HG03060 (cell line): ENCODE measurements at regions not wholly inside any gene's neighbourhood (a gene's known extent, or its start where the extent isn't known, plus 50 kb on each side); places are given as distances from the start of the nearest gene placed in this dataset.
"Not testable (repeated sequence)": the region's sequence is repeated elsewhere in the genome, so short reads cannot be mapped to it uniquely, and the experiment has no call there.

Source experiments
- ATAC-seq: cut with Tn5 transposase; IDR thresholded peaks from one replicate; pipeline ENCODE4 v1.9.1; 2021; ENCODE audit warnings: low read depth, moderate number of reproducible peaks; ENCODE audit not compliant: unreplicated experiment

- no peak for ATAC-seq
These were observed 506.1 kb downstream of the RMST start for GRCh38 chr12:97968641-97969197.

GRCh38 chr12:97977870-97978405 lies 515.3 kb downstream of the RMST start:
- ATAC-seq = no peak

DNA sequence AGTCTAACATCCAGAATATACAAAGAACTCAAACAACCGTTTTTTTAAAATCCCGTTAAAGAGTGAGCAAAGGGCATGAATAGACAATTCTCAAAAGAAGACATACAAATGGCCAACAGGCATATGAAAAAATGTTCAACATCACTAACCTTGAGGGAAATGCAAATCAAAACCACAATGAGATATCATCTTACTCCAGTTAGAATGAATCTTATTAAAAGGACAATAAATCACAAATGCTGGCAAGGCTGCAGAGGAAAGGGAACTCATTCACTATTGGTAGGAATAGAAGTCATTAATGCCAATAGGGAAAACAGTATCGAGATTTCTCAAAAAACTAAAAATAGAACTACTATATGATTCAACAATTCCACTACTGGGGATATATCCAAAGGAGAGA lies 520.1 kb downstream of the RMST start:
- ATAC-seq = no peak

DNA sequence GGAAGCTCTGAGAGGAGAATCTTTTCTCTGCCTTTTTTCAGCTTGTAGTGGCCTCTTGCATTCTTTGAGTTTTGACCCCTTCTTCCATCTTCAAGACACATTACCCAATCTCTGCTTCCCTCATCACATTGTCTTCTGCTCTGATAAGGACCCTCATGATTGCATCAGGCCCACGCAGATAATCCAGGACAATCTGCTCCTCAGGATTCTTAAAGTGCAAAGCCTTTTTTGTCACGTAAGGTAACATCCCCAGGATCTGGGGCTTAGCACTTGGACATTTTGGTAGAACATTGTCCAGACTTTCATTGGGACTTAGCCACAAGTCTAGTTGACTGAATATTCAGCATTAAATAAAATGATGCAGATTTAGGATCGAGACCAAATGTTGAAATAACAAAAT lies 521.2 kb downstream of the RMST start:
- no peak for ATAC-seq

DNA sequence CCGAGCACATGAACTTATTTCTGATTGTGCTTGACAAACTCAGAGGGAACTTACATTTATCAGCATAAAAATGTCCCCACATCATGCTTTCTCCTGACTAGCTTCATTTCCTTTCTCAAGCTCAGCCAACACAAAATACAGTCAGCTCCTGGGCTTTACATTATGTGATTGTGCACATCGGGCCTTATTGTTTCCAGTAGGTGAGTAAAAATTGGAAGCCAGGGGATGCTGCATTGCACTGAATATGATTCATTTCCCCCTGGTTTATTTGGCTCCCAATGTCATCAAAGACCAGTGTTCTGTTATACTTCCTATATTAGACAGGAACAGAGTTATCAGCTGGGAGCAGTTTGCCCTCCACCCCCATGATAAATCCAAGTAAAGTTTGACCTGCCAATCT lies 521.8 kb downstream of the RMST start:
- no peak for ATAC-seq

DNA sequence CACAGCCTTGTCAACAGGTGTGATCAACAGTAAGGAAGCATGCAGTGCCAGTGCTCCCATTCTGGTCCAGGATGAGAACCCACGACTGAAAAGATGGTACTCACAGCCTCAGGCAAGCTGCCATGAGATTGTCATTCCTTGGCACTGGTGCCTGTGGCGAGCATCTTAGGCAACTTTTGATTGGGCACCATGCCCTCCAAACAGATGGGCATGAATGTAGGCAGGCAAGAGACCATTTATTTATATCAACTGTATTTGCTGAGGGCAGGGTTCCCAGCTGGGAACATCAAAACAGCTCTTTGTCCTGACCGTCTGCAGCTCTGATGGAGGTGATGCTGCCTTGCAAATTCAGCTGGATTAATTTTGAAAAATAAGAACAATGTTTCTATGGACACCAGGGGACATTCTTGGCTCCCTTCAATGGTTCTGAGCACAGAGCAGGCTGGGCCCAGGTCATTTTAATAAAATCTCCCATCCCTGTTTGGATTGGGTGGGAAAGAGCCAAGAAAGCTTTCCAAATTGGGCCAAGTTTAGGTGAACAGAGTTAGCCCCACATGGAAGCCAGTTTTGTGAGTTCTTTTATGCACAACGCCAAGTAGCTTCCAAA lies 522.5 kb downstream of the RMST start:
- ATAC-seq = no peak

DNA sequence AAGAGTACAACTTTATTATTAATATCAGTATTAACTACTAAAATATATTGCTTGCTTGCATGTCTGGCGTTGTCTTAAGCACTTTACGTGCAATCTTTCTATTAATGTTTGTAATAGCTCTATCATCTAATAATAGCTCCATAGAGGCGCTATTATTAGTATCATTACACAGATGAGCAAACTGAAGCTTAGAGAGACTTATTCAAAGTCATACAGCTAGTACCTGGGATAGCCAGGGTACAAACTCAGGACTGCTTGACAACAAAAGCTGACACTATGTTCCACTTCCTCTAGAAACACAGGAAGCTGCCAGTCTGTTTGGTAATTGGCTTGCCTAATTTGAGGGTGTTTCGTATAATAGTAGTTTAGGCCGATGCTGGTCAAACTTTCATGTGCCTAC lies 523.2 kb downstream of the RMST start:
- no peak for ATAC-seq

DNA sequence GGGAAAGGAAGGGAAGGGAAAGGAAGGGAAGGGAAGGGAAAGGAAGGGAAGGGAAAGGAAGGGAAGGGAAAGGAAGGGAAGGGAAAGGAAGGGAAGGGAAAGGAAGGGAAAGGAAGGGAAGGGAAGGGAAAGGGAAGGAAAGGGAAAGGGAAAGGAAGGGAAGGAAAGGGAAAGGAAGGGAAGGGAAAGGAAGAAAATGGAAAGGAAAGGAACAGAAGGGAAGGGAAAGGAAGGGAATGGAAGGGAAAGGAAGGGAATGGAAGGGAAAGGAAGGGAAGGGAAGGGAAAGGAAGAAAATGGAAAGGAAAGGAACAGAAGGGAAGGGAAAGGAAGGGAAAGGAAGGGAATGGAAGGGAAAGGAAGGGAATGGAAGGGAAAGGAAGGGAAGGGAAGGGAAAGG lies 526.0 kb downstream of the RMST start:
- ATAC-seq = not testable (repeated sequence)

DNA sequence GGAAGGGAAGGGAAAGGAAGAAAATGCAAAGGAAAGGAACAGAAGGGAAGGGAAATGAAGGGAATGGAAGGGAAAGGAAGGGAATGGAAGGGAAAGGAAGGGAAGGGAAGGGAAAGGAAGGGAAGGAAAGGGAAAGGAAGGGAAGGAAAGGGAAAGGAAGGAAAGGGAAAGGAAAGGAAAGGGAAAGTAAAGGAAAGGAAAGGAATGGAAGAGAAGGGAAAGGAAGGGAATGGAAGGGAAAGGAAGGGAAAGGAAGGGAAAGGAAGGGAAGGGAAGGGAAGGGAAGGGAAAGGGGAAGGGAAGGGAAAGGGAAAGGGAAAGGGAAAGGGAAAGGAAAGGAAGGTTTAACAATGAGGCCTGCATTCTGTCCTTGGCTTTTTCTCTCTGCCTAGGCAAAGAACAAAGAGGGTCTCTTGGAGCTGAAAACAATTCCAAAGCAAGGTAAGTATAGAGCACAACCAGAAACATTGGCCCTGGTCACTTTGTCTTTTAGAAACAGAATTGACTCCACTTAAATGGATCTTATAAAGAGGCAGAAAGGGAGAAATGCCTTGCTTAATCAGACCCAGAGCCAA lies 525.9 kb upstream of the TMPO start:
- ATAC-seq = no peak

DNA sequence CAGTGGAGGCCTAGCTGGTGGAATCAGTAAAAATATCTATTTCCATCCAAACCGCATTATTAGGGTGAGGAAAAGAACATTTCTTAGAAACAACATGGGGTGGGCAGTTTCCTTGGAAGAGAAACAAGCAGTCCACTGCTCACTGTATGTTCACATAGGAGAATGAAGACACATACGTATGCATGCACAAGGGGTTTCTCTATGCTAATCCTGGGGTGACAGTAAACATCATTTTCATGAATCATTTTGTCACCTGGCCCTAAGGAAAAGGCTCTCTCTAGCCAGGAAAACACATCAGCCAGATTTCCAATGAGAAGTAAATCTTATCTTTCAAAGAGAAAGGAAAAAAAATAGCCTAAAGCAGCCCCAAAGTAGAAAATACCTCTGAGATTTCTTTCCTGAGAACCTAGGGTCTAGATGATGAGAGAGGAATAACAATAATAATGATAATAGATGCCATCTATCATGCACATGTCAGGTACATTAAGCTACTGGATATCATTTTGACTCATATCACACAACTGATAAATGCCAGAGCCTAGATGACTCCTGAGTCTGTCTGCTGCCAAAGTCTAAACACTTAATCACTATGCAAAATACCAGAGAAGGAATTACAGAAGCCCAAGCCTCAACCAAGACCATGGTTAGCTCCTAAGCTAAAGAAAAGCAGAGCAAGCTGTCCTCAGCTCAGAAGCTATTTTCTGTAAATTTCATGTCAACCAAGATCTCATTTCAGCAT lies 520.5 kb upstream of the TMPO start:
- ATAC-seq = no peak

GRCh38 chr12:97995559-97995958 lies 519.8 kb upstream of the TMPO start:
- ATAC-seq = no peak

DNA sequence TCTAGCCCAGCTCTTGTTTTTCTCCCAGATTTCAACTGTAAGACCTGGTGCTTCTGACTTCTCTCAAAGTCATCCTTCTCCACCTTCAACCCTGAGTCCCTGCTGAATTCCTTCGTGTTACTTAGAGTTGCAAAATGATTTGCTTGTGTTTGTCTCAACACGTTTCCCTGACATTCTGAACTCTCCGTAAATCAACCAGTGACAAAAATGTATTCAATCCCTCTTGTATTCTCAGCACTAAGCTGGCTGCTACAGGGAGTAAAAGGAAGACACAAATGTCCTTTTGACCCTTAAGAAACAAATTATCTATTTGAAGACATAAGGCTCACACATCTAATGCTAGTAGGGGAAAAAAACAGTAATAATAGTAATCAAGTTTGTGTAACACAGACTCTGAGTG lies 514.0 kb upstream of the TMPO start:
- no peak for ATAC-seq

GRCh38 chr12:98002887-98003493 lies 512.4 kb upstream of the TMPO start:
- no peak for ATAC-seq

- ATAC-seq = no peak
These were observed 507.4 kb upstream of the TMPO start for GRCh38 chr12:98007963-98008362.

DNA sequence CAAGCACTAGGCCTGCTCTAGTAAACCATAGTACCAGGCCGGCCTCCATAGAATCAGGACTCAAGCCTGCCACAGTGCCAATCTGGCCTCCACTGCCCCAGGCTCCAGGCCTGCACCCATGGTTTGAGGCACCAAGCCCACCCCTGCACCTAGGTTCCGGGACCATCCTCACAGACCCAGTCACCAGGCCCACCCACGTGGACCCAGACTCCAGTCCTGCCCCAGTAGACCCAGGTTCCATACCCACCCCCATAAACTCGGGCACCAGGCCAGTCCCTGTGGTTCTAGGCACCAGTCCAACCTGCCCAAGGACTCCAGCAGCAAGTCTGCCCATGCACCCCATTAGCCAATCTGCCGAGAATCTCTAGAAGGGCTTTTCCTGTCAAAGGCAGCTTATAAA lies 501.8 kb upstream of the TMPO start:
- no peak for ATAC-seq

DNA sequence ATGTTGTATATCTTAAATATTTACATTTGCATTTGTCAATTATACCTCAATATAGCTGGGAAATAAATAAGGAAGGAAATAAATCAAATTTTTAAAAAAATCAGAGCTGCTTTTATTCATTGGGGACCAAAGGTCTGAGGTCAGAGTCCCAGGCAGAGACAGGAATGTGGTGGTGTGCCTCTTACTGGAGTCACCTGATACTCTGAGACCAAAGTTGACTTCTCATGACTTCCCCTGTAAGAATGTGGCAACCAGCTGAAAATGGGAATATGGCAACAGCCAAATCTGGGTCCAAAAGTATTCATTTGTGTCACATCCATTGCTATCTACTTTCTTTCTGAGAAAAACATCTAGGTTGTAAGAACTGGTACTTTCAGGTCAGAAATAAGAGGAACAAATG lies 496.6 kb upstream of the TMPO start:
- no peak for ATAC-seq

DNA sequence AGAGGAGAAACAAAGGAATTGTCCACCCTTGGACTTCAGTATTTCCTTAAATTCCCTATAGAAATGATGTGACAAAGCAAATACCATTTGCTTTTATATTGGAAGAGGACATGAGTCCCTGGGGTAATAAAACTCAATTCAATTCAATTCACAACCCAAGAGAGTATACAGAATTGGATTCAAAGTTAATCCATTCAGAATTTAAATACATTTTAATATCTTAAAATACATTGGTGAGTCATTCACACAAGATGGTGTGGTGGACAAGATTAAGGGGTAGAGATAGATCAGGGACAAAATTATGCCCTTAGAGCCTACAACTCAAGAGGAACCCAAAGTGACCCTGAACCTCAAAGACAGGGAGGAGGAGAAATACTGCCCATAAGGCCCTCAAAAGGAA lies 495.0 kb upstream of the TMPO start:
- no peak for ATAC-seq

GRCh38 chr12:98022961-98023360 lies 492.4 kb upstream of the TMPO start:
- ATAC-seq = no peak

GRCh38 chr12:98037401-98038140 lies 477.8 kb upstream of the TMPO start:
- ATAC-seq = no peak

GRCh38 chr12:98042668-98043067 lies 472.7 kb upstream of the TMPO start:
- no peak for ATAC-seq
